ENCODE measurements at regions not wholly inside any gene's neighbourhood (a gene's known extent, or its start where the extent isn't known, plus 50 kb on each side); places are given as distances from the start of the nearest gene placed in this dataset.
"Not testable (repeated sequence)": the region's sequence is repeated elsewhere in the genome, so short reads cannot be mapped to it uniquely, and the experiment has no call there.

- no peak for DNase-seq (ENCODE audit: low read depth, low spot score)
Measured at GRCh38 chr11:134598368-134598767, 186.3 kb upstream of the B3GAT1 start.

DNA sequence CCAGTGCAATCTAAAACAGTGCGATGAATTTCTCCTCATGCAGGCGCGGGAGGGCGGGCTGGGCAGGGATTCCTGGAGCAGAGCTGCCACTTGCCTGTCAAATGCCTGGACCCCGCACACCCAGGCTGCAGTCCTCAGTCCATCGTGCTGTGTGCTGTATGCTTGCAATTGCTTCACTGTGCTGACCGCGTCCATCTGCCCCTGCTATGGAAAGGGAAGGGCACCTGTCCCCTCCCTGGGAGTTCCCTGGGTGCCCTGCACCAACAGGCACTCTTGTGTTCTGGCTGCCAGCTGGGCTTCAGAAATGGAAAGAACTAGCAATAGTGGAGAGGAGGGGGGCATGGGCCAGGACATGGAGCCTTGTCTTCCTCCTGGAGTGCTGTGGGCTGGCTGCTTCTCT, 185.4 kb upstream of the B3GAT1 start:
- DNase-seq (ENCODE audit: low read depth, low spot score): no peak

DNA sequence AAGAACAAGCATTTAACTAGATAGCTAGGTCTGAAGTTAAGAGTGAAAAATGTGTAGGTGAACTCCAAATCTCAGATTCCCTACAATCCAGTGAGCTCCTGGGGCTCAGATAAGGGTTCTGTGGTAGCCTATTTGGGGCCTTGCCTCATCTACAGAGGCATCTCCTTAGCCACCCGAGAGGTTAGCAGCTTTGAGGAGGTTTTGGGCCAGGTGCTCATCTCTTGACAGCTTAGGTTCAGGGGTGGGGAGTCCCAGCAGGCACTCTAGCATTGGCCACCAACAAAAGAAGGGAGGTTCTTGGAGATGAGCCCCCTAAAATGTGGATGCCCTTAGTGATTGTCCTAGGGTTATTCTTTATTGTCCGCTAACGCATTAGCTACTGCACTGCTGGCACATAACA, 184.4 kb upstream of the B3GAT1 start:
- no peak for DNase-seq (ENCODE audit: low read depth, low spot score)

- DNase-seq (ENCODE audit: low read depth, low spot score): no peak
Measured at GRCh38 chr11:134592391-134592990, 180.4 kb upstream of the B3GAT1 start.

DNA sequence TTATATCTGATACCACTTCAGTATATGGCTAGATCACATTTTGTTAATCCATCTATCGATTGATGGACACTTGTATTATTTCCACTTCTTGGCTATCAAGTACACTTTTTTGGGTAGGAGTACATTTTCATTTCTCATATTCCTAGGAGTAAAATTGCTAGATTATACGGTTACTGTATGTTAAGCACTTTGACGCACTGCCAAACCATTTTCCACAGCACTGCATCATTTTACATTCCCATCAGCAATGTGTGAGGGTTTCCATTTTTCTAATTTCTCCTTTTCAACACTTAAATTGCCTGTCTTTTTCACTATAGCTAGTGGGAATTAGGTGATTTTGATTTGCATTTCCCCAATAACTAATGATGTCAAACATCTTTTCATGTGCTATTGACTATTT, 179.3 kb upstream of the B3GAT1 start:
- no peak for DNase-seq (ENCODE audit: low read depth, low spot score)

GRCh38 chr11:134589129-134589528, 177.1 kb upstream of the B3GAT1 start:
- DNase-seq (ENCODE audit: low read depth, low spot score): no peak

DNA sequence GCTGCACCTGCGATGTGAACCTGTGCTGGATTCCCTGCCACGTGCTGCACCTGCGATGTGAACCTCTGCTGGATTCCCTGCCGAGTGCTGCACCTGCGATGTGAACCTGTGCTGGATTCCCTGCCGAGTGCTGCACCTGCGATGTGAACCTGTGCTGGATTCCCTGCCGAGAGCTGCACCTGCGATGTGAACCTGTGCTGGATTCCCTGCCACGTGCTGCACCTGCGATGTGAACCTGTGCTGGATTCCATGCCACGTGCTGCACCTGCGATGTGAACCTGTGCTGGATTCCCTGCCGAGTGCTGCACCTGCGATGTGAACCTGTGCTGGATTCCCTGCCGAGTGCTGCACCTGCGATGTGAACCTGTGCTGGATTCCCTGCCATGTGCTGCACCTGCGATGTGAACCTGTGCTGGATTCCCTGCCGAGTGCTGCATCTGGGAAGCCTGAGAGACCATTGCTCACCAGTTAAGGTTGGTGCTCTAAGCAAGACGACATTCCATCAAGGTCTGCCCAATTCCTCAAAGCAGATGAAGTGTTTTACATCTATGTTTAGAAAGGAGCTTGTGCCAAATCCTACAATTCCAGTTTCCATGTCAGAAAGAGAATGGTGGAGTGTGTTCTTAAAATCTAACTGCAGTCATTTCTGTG, 176.5 kb upstream of the B3GAT1 start:
- not testable (repeated sequence) for DNase-seq (ENCODE audit: low read depth, low spot score)

GRCh38 chr11:134587345-134587744, 175.3 kb upstream of the B3GAT1 start:
- no peak for DNase-seq (ENCODE audit: low read depth, low spot score)

DNA sequence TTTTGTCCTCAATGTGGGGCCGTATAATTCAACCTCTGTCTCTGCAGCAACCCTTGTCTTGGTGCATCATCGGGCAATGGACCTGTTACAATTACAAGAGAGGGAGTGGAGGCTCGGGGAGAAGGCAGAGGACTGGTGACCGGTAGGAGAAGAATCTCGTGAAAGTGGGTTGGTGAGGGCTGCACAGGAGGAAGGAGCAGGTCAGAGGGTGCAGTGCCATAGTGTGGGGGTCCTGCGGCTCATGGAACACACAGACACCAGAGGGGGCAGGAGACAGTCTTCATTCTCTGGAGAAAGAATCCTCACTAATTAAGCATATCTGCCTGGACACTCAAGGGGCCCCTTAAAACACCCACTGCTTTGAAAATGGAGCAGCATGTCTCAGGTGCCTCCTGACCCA, 174.7 kb upstream of the B3GAT1 start:
- no peak for DNase-seq (ENCODE audit: low read depth, low spot score)

- DNase-seq (ENCODE audit: low read depth, low spot score): no peak
Measured at GRCh38 chr11:134585666-134586610, 173.9 kb upstream of the B3GAT1 start.

- no peak for DNase-seq (ENCODE audit: low read depth, low spot score)
Measured at GRCh38 chr11:134584706-134585445, 172.8 kb upstream of the B3GAT1 start.

GRCh38 chr11:134584001-134584561, 172.0 kb upstream of the B3GAT1 start:
- no peak for DNase-seq (ENCODE audit: low read depth, low spot score)

DNA sequence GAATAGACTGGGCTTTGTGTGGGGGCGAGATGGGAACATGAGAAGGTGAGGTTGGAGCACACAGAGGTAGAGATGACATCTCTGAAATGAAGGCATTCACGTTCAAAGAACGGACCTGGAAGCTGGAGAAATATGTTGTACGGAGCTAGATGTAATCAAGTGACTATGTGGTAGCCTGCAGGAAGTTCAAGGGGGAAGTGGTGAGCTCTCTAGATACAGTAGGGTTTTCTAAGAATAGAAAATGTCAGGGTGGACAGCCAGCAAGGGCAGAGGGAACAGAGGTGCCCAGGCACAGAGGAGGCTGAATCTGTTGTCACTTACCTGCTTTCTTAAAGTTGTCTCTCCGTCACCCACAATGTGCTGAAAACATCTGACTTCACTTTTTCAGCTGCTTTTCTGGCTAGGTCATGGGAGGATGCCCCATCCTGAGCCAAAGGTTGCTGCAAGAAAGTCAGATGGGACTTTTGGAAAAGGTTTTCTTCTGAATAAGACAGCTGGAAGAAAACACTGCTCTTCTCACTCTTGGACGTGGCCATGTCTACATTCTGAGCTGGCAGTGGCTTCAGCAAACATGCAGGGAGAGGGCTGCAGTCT, 171.5 kb upstream of the B3GAT1 start:
- no peak for DNase-seq (ENCODE audit: low read depth, low spot score)

DNA sequence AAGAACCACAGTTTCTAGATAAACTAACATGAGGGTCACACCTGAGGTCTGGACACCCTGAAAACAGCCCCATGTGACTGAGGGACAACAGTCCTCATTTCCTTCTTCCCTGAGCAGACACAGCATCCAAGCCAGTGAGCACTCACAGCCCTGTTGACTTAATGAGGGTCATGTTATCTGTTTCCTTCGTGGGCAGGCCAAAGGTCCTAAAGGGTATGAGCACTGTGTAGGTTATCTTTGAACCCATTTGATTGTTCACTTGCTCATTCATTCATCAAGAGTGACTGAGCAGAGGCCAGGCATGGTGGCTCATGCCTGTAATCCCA, 170.7 kb upstream of the B3GAT1 start:
- no peak for DNase-seq (ENCODE audit: low read depth, low spot score)

DNA sequence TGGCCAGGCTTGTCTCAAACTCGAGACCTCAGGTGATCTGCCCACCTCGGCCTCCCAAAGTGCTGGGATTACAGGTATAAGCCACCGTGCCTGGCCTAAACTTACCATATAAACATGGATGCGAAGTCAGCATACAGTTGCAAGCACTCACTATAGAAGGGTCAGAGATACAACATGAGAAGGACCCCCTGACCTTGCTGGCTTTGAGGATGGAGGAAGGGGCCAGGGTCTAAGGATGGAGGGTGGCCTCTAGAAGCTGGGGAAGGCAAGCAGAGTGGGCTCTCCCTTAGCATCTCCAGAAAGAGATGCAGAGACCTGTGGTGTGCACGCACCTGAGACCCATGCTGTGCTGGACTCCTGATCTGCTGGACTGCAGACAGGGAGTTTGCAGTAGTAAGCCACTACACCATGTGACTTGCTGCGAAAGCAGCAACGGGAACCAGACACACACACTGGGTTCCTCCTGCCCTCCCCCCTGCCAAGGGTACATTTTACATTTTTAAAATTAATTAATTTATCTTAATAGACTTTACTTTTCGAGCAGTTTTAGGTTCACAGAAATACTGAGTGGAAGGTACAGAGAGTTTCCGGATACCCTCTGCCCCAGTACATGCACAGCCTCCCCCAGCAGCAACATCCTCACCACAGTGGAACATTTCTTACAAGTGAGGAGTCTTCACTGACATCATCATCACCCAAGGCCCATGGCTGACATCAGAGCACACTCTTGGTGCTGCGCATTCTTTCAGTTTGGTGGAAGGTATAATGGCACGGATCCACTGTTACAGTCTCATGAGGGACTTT, 170.1 kb upstream of the B3GAT1 start:
- no peak for DNase-seq (ENCODE audit: low read depth, low spot score)

- DNase-seq (ENCODE audit: low read depth, low spot score): no peak
Measured at GRCh38 chr11:134581121-134581626, 169.1 kb upstream of the B3GAT1 start.

DNA sequence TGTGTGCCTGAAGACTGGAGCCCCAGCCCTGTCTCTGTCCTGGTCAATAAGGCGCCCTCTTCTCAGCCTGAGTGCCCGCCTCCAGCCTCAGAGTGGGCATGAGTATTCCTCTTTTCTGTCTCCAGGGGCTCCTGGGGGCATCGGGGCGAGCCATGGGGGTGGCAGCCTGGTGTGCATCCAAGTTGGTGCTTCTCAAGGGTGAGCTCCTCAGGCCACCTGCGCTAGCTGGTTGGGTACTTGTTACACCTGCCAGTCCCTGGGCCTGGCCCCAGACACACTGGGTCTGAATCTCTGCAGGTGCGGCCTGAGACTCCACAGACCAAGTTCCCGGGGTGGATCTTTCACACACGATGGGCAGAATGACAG, 168.6 kb upstream of the B3GAT1 start:
- DNase-seq (ENCODE audit: low read depth, low spot score): no peak

DNA sequence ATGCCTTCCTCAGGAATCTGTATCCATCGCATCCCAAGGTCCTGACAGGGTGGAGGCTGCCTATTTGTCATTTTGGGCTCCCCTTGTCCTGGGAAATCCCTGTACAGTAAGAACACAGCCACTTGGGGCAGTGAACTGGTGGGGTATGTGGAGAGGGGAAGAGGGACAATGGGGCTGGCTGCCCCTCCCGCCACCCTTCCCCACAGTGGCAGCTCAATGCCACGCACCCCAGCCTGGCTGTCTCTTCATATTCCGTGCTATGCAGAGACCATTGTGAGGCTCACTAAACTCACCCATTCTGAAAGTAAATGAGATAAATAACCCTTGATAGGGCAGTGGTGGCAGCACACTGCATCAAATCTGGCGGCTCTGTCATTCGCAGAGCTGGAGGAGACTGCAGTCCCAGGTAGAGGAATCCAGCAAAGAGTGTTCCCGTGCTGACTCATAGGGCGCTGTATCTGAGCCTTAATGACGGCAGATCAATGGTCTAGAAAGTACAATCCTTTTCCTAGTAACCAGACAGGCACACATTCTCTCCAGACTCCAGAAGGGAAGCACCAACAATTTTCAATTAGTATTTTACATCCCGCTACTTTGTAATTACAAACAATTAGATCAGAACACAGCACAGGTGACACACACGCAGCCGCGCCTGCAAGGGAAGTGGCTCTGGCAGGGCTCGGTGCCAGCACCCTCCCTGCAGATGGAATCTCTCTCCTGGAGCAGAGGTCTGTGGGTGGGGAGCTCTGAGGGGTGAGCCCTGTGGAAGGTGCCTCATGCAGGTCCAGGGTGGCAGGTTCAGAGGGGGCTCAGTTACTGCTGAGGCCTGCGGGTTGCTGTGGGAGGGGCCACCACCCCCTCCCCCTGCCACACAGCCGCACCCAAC, 167.9 kb upstream of the B3GAT1 start:
- DNase-seq (ENCODE audit: low read depth, low spot score): no peak

Measured in activated CD4-positive, CD25-positive, alpha-beta regulatory T cell treated with anti-CD3 and anti-CD28 coated beads, Interleukin-2, amount 50 U/mL, for 16 hours (primary cell).